IMR-90 (cell line): ENCODE measurements at regions not wholly inside any gene's neighbourhood (a gene's known extent, or its start where the extent isn't known, plus 50 kb on each side); places are given as distances from the start of the nearest gene placed in this dataset.

Source experiments
- CTCF ChIP-seq: conservative IDR thresholded peaks from 2 replicates; pipeline ENCODE4 v1.5.1; 2012; ENCODE audit warnings: mild to moderate bottlenecking, low read depth, low read length, improper control_type of control experiment
- FOS ChIP-seq: fragments of 150-350 bp; IDR thresholded peaks from 2 replicates; pipeline ENCODE4 v1.6.1; 2016; ENCODE audit warnings: low read depth, low read length
- MAZ ChIP-seq: IDR thresholded peaks from 2 replicates; pipeline ENCODE4 v1.6.1; 2012; ENCODE audit warnings: low read depth, mild to moderate bottlenecking, low read length, improper control_type of control experiment, moderate library complexity, borderline replicate concordance
- POLR2A ChIP-seq: IDR thresholded peaks from 2 replicates; pipeline ENCODE4 v1.6.1; 2012; ENCODE audit warnings: mild to moderate bottlenecking, low read depth, low read length
- RFX5 ChIP-seq: IDR thresholded peaks from 2 replicates; pipeline ENCODE4 v1.8.0; 2012; ENCODE audit warnings: low read depth, mild to moderate bottlenecking, low read length, moderate library complexity
- USF2 ChIP-seq: fragments of 150-350 bp; IDR thresholded peaks from 2 replicates; pipeline ENCODE4 v1.6.1; 2017; ENCODE audit warnings: mild to moderate bottlenecking, antibody characterized with exemption, low read length, low read depth

GRCh38 chr5:118545470-118545869 lies 442.9 kb downstream of the DTWD2 start:
- TF ChIP-seq POLR2A (no peak), USF2 (no peak), CTCF (no peak), MAZ (no peak), FOS (no peak), RFX5 (no peak)
